ENCODE measurements at regions not wholly inside any gene's neighbourhood (a gene's known extent, or its start where the extent isn't known, plus 50 kb on each side); places are given as distances from the start of the nearest gene placed in this dataset.
A peak's percentile ranks its signal among the peaks of the same experiment; 100 is the strongest.

DNA sequence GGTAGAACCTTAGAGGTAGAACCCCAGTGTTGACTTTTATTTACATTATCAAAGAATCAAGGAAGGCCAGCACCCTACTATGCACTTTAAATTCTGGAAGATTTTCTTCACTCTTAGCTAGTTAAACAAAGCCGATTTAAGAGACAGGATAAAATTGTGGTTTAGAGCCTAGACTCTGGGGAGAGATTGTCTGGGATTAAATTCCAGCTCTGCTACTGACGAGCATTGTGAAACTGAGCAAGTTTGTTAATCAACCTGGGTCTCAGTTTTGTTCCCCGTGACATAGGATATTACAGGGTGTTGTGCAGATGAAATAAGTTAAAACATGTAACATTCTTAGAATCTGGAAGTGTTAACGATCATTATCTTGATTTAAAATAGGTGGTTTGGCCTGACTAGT lies 83.5 kb downstream of the FEM1C start:
- Histone ChIP-seq H3K9me3 (no peaks in the 10 kb centered on the region), H3K27ac (peak overlapping the region in 2 of 4 donors; percentile 36 to 68), H3K4me1 (peaks cover 0 to 22% (median 3%) of the 10 kb centered on the region in 4 donors), H3K4me3 (no peak overlapping the region), H3K27me3 (no peaks in the 10 kb centered on the region), H3K36me3 (no peaks in the 10 kb centered on the region)
- no peak for TF ChIP-seq EP300 (IDR thresholded peaks at IDR 0.05)
- TF ChIP-seq, protein P1, sequence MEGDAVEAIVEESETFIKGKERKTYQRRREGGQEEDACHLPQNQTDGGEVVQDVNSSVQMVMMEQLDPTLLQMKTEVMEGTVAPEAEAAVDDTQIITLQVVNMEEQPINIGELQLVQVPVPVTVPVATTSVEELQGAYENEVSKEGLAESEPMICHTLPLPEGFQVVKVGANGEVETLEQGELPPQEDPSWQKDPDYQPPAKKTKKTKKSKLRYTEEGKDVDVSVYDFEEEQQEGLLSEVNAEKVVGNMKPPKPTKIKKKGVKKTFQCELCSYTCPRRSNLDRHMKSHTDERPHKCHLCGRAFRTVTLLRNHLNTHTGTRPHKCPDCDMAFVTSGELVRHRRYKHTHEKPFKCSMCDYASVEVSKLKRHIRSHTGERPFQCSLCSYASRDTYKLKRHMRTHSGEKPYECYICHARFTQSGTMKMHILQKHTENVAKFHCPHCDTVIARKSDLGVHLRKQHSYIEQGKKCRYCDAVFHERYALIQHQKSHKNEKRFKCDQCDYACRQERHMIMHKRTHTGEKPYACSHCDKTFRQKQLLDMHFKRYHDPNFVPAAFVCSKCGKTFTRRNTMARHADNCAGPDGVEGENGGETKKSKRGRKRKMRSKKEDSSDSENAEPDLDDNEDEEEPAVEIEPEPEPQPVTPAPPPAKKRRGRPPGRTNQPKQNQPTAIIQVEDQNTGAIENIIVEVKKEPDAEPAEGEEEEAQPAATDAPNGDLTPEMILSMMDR (IDR thresholded peaks at IDR 0.05), result no peak
- DNase-seq (ENCODE audit: low spot score in 2 of 2), result no peak
- 59 to 64% methylated on average over 4 of the region's 4 CpGs for WGBS, 2 donors

DNA sequence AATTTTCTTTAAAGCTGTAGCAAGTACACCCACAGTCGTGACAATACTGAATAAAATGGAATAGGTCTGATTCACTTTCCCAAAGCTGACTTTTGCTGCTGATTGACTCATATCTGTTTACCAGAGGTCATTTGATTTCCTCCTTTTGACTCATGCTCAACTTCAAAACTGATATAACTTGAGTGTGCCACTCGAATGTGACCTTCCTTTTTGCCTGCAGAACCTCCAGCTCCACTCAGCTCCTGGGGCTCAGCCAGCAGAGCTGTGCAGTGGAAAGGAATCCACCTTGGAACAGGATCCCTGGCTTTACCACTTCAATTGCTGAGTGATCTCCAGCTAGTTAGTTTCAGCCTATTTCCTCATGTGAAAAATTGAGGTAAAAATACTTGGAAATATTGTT lies 84.1 kb downstream of the FEM1C start:
- TF ChIP-seq EP300 (IDR thresholded peaks at IDR 0.05), result peak in 1 of 2 donors; percentile 15
- TF ChIP-seq, protein P1 (IDR thresholded peaks at IDR 0.05), result no peak
- Histone ChIP-seq H3K4me1 (peaks cover 0 to 25% (median 5%) of the 10 kb centered on the region in 4 donors), H3K27me3 (no peaks in the 10 kb centered on the region), H3K36me3 (no peaks in the 10 kb centered on the region), H3K27ac (peak overlapping the region in 2 of 4 donors; percentile 36 to 68), H3K4me3 (no peak overlapping the region), H3K9me3 (no peaks in the 10 kb centered on the region)
- WGBS, 2 donors, result 38 to 40% methylated on average over 2 of the region's 2 CpGs
- DNase-seq (ENCODE audit: low spot score in 2 of 2), result no peak

DNA sequence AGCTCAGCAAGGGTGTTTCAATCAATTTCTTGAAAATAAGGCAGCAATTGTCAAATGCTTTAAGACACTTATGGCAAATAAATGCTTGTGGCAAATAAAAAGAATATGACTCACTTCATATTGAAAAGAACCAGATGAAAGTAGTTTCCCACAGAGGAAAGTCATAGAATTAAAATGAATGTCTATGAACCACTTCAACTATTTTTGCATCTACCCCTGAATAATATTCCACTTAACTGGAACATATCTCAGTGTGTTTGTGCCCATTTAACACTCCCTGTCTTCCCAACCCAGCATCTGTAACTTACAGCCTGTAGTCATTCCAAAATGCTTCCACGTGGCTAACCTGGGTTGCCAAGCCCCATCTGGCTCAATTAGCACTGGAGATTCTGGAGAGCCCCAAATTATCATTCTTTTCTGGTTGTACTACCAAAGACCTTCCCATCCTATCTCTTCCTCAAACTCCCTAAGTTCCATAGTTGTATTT lies 84.7 kb downstream of the FEM1C start:
- H3K27me3 ChIP-seq, result no peaks in the 10 kb centered on the region
- H3K4me3 ChIP-seq, result no peak overlapping the region
- TF ChIP-seq, protein P1 (IDR thresholded peaks at IDR 0.05), result no peak
- no peak for TF ChIP-seq EP300 (IDR thresholded peaks at IDR 0.05)
- no peak for TF ChIP-seq POLR2A (IDR thresholded peaks at IDR 0.05)
- H3K27ac ChIP-seq, result peak overlapping the region in 1 of 4 donors; percentile 68
- H3K4me1 ChIP-seq, result peaks cover 0 to 31% (median 8%) of the 10 kb centered on the region in 4 donors
- WGBS, 2 donors, result 52 to 65% methylated on average over 1 of the region's 1 CpG
- no peaks in the 10 kb centered on the region for H3K36me3 ChIP-seq
- no peaks in the 10 kb centered on the region for H3K9me3 ChIP-seq
- no peak for DNase-seq (ENCODE audit: low spot score in 2 of 2)

DNA sequence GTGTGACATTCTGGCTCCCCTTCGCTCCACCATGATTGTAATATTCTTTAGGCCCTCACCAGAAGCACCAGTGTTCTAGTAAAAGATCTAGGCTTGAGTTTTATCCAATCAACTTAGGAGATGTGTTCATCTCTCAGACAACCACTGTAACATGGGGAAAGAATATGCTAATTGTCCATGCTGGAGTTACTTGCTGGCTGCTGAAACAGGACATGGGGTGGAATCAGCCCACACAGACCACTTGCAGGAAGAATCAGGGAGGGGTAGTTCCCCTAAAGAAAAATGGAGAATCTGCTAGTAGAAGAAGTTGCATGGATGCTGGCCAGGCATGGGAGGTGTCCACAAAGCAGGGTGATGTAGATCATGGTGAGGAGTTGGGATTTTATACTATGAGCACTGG lies 86.2 kb downstream of the FEM1C start:
- no peaks in the 10 kb centered on the region for H3K27me3 ChIP-seq
- TF ChIP-seq POLR2A (IDR thresholded peaks at IDR 0.05) (no peak), EP300 (IDR thresholded peaks at IDR 0.05) (no peak)
- TF ChIP-seq, protein P1 (IDR thresholded peaks at IDR 0.05), result no peak
- 38 to 55% methylated on average over 1 of the region's 1 CpG for WGBS, 2 donors
- H3K4me3 ChIP-seq, result no peak overlapping the region
- no peak for DNase-seq (ENCODE audit: low spot score in 2 of 2)
- peak overlapping the region in 2 of 4 donors; percentile 11 to 68 for H3K27ac ChIP-seq
- no peaks in the 10 kb centered on the region for H3K9me3 ChIP-seq
- H3K36me3 ChIP-seq, result no peaks in the 10 kb centered on the region
- H3K4me1 ChIP-seq, result peaks cover 0 to 36% (median 8%) of the 10 kb centered on the region in 4 donors

DNA sequence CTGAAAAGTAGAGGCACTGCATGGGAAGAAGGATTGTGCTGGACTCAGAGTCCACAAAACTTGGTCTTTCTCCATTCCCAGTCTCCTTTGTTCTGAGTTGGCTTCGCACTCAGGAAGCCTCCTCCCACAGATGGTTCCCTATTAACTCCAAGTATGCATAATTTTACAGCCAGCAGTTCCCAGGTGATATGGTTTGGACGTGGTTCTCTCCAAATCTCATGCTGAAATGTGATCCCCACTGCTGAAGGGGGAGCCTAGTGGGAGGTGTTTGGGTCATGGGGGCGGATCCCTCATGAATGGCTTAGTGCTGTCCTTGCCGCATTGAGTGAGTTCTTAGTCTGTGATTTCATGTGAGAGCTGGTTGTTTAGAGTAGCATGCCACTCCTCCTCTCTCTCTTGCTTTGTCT lies 86.6 kb downstream of the FEM1C start:
- Histone ChIP-seq H3K9me3 (no peaks in the 10 kb centered on the region), H3K4me3 (no peak overlapping the region), H3K4me1 (peaks cover 0 to 36% (median 8%) of the 10 kb centered on the region in 4 donors), H3K27me3 (no peaks in the 10 kb centered on the region), H3K27ac (peak overlapping the region in 2 of 4 donors; percentile 11 to 68), H3K36me3 (no peaks in the 10 kb centered on the region)
- WGBS, 2 donors, result 29 to 33% methylated on average over 4 of the region's 4 CpGs
- DNase-seq (ENCODE audit: low spot score in 2 of 2), result no peak
- TF ChIP-seq EP300 (IDR thresholded peaks at IDR 0.05) (no peak), POLR2A (IDR thresholded peaks at IDR 0.05) (no peak)
- TF ChIP-seq, protein P1 (IDR thresholded peaks at IDR 0.05), result no peak
